ENCODE measurements at regions not wholly inside any gene's neighbourhood (a gene's known extent, or its start where the extent isn't known, plus 50 kb on each side); places are given as distances from the start of the nearest gene placed in this dataset.
"Not testable (repeated sequence)": the region's sequence is repeated elsewhere in the genome, so short reads cannot be mapped to it uniquely, and the experiment has no call there.

- DNase-seq, result no peak
Measured at GRCh38 chr3:124617177-124617576, 113.1 kb upstream of the UMPS start.

- no peak for DNase-seq
Measured at GRCh38 chr3:124619887-124620599, 110.2 kb upstream of the UMPS start.

DNA sequence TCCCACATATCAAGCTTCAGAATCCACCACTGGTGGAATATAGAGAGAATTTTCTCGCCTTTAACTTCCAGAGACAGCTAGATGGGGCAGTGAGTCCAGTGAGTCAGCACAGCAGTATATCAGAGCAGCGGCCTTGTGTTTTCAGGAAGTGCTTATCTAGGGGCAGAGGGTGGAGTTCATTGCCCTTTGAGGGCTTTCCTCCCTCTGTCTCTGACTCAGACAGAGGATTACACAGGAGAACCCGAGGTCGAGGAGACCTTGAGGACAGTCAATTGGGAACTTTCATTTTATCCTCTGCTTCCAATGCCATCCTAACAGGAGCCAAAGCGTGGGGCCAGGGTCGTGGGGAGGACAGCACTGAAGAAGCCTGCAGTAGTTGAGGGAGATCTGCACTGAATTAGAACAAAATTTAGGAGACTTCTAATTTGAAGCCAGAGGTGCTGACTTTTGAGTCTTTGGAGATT lies 109.6 kb upstream of the UMPS start:
- no peak for DNase-seq

DNA sequence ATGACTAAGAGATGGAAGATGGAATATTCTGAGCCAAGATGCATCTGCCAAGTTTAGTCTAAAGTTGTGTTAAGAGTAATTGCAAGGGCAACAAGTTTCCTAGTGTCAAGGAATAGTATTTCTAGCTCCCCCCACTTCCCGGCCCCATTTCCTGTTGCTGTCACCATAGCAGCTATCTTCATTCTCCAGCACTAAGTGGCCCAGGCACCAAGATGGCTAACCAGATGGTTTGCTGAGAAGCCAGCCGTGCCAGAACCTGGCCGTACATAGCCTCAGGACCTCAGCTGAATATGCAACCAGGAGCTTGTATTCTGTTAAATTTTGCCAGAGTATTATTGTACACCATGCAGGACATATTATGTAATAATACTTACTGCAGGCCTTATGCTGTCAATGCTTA lies 108.8 kb upstream of the UMPS start:
- no peak for DNase-seq

GRCh38 chr3:124625074-124625473 lies 105.2 kb upstream of the UMPS start:
- DNase-seq, result no peak

GRCh38 chr3:124627501-124627908 lies 102.7 kb upstream of the UMPS start:
- DNase-seq, result no peak

GRCh38 chr3:124628863-124629262 lies 101.4 kb upstream of the UMPS start:
- no peak for DNase-seq

DNA sequence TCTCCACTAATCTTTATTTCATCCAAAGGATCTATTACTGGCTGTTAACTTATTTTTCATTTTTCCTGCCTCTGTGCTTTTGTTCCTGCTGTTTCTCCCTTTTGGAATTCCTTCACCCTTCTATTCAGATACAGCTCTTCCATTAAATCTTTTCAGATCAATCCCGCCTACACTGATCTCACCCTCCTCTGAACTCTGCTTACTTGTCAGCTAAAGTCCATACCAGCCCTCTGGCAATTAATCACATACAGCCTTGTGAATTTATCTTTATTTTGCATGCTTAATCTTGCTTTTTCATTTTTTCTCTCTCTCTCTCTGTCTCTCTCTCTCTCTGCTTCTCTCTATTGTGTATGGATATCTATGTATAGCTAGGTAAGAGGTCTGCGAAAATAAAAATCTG lies 100.8 kb upstream of the UMPS start:
- DNase-seq, result no peak

GRCh38 chr3:124630960-124631359 lies 99.3 kb upstream of the UMPS start:
- no peak for DNase-seq

- no peak for DNase-seq
Measured at GRCh38 chr3:124631727-124632126, 98.5 kb upstream of the UMPS start.

GRCh38 chr3:124632566-124633140 lies 97.6 kb upstream of the UMPS start:
- DNase-seq, result no peak

DNA sequence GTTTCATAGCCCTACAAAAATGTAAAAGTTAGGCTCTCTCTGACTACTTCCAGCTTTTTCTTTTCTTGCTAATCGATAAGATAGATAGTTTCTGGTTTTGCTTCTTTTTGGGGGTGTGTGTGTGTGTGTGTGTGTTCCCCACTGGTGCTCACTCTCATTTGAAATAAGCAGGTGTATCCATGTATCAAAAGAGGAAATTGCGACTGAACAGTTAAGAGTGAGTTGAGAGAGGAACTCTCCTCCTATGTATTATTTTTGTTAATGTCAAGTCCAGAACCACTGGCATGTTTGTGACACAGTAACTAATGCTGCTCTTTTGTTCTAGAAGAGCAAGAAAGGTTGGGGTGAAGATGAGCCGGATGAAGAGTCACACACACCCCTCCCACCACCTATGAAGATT lies 96.7 kb upstream of the UMPS start:
- DNase-seq, result no peak

DNA sequence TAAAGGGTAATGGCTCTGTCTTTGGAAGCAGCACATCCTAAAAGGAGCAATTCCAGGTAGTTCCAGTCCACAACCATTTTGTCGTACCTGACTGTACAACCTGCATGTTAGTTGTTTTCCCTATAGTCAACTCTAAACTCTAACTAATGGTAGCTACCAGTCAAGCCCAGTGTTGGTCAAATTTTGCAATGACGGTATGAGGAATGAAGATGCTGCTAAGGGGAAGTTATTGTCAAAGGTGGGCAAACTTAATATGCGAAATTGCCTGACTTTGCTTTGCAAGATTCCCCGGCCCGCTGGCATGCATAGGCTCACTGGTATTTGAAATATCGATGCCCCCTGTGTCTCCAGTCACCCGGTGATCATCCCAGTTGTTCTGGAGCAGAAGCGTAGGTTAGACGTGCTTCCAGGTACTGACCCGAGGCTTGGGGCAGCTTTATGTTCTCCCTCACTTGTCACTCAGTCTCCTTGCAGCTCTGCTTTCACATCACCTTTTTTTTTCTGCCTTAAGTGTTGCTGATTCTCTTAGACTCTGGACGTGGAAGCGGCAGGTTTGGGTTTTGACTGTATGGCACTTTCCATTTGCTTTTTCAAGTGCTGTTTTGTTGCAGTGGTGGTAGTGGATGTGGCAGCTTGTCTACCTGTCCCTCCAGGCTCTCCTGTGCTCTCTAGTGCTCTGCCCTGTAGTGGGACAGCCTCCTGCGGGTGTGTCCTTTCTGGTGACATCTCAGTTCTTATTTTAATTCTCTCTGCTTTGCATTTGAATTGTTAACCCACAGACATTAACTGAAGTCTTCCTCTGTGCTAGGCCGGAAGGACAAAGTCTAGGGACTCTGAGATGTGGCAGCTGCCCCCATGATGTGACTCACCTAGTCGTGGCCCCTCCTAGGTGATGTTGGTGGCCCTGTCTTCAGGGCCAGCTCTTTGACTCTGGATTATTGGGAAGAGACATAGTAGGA lies 95.8 kb upstream of the UMPS start:
- DNase-seq, result no peak

DNA sequence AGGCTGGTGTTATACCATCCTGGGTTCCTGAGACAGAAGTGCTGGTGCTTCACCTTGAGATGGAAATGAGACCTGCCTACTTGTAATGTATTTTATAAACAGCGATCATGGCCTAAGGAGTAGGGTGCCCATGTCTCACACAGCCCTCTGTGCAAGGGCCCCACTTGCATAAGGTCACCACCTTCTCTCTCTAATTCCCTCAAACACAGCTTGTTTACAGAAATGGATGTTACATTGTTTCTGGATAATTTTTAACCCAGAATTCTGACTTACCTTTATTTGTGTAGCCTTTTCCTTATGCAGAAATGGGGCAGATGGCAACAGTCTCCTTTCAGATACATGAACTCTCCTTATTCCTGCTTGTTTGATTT lies 95.1 kb upstream of the UMPS start:
- no peak for DNase-seq

DNA sequence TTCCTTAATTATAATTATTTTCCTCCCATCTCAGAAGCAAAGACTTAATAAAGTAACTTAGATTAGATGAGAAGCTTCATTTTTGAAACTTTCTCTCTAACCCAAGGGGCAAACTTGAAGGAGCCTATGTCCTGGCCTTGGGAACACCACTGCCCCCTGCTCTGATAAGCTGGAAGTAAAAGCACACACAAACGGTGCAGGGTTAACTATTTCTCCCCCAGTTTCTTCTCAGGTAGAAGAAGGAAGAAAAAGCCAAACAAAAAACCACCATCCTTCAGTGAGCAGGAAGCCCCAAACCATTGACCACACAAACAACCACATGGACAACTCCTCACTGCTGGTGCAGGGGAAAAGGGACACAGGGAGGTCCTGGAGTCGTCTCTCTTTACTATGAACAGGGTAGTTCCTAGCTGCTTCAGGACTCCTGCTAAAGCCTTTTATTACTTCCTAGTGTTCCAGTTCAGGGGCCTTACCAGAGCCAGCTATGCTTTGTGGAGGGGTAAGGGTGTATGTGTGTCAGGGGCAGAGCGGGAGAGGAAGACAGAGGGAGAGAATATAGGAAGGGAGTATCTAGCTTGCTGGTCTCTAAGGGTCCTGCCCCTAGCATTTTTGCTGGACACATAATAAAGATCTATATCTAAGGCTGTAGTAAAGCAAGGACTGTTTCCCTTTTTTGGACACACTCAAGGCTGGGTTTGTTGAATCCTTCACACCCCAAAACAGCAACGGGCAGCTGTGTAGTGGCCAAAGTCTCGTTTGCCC lies 94.0 kb upstream of the UMPS start:
- DNase-seq, result no peak

DNA sequence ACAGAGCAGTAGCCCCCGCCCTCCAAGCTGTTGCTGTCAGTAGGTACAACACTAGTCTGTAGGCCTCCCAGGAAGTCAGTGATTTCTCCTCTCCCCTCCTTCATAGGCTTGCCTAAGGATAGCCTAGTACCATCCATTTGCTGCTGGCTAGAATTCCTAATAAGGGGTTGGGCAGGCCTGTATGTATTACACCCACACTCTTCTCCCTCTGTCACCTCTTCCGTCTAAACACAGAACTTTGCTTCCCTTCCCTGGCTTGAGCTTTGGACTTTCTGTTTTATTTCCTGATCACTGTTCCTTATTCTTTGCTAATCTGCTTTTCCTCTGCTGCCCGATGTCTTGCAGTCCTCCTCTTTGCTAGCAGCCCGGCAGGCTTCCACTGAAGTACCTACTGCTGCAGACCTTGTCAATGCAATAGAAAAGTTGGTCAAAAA lies 93.4 kb upstream of the UMPS start:
- DNase-seq, result no peak

GRCh38 chr3:124639406-124640237 lies 90.6 kb upstream of the UMPS start:
- no peak for DNase-seq

GRCh38 chr3:124640635-124641306 lies 89.5 kb upstream of the UMPS start:
- DNase-seq, result no peak

DNA sequence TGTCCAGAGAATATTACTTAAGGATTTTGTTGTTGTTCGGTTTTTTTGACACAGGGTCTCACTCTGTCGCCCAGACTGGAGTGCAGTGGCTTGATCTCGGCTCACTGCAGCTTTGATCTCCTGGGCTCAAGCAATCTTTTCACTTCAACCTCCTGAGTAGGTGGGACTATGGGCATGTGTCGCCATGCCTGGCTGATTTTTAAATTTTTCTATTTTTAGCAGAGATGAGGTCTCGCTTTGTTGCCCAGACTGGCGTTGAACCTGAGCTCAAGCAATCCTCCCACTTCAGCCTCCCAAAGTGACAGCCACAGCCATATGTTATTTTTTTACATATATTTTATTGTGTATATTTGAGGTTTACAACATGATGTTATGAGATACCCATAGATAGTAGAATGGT lies 86.8 kb upstream of the UMPS start:
- DNase-seq, result no peak

DNA sequence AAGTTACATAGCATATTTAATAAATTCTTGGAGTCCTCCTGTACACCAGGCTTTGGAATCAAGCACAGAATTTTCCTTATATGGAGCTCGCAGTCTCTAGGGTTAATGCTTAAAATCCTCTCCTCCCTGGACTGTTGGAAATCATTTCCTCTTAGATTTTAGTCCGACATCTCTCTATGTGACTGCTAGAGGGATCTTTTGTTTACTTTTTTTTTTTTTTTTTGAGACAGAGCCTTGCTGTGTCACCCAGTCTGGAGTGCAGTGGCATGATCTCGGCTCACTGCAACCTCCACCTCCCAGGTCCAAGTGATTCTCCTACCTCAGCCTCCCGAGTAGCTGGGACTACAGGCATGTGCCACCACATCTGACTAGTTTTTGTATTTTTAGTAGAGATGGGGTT lies 84.1 kb upstream of the UMPS start:
- not testable (repeated sequence) for DNase-seq

DNA sequence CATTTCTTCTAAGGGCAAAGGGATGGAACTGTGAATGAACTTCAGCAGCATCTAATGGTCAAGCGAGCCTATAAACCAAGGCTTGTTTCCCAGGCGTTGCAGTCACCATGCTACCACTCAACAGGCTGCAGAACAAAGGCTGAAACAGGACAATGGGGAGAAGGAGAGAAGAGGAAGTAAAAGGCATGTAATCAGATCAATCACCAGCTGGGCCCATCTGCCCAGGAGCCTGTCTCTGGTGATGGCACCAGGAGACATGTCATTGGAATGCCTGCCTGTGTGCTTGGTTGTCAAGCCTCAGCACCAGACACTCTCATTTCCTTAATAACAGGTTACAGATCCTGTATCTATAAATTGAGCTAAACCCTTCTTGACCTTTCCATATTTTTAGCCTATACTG lies 81.7 kb upstream of the UMPS start:
- no peak for DNase-seq

Data from SHP77 (cell line).